ENCODE measurements at regions not wholly inside any gene's neighbourhood (a gene's known extent, or its start where the extent isn't known, plus 50 kb on each side); places are given as distances from the start of the nearest gene placed in this dataset.
A peak's percentile ranks its signal among the peaks of the same experiment; 100 is the strongest.

DNA sequence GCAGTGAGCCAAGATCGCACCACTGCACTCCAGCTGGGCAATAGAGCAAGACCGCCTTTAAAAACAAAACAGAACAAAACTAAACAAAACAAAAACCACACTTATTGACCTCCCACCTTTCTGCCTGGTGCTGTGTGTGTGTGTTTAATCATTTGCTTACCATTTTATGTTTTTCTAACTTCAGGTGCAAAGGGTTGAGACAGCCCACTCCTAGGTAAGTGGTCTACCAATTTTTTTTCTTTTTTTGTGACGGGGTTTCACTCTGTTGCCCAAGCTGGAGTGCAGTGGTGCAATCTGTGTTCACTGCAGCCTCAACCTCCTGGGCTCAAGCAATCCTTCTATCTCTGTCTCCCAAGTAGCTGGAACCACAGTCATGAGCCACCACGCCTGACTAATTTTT, 65.8 kb downstream of the SALL1 start:
- FAIRE-seq (no peak), DNase-seq (ENCODE audit: insufficient read length, low spot score) (no peak)
- TF ChIP-seq POLR2A (IDR thresholded peaks at IDR 0.05; ENCODE audit: low read depth, low read length) (no peak), TAF1 (IDR thresholded peaks at IDR 0.05; ENCODE audit: low read depth, low read length) (no peak), PAX5 (IDR thresholded peaks at IDR 0.05; ENCODE audit: insufficient read depth, low read length, severe bottlenecking) (no peak), POU2F2 (IDR thresholded peaks at IDR 0.05; ENCODE audit: low read depth, low read length) (no peak), SPI1 (IDR thresholded peaks at IDR 0.05; ENCODE audit: low read depth, low read length) (no peak), POLR2AphosphoS5 (IDR thresholded peaks at IDR 0.05; ENCODE audit: low read depth, low read length) (no peak)

DNA sequence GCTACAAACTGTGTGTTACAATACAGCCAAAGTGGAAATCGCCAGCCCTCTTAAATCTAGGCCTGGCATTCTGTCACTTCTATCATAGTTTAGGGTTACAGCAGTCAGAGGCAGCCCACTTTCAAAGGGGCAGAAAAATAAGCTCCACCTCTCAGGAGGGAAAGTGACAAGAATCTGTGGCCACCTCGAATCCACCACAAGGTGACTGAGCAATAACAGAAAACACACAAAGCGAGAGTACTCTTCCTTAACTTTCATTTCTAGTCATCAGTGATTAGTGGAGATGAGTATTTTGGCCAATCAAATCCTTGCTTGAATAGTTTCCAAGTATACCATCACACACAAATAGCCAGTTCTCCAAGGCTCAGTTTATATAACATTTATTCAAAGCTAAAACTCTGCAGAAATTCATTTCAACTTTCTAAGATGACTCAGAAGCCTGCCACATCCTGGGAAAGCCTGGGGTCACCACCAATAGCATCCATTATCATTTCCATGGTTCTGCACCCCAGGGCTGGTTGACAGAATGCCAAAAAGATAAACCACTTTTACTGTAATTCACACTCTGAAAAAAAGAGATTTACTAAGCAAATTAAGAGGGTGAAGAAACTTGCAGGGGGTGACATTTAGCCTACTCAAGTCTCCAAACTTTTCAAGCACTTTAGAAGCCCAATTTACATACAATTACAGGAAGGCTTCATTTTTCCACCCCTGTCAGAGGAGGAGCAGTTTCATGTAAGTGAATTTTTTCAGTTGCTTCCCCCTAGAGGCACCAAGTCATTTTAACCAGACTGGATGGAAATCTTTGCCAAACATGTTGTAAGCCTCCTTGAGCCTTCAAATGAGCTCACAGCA, 66.8 kb downstream of the SALL1 start:
- DNase-seq (ENCODE audit: insufficient read length, low spot score) (no peak), FAIRE-seq (no peak)
- no peak for TF ChIP-seq PAX5 (IDR thresholded peaks at IDR 0.05; ENCODE audit: insufficient read depth, low read length, severe bottlenecking)
- no peak for TF ChIP-seq POU2F2 (IDR thresholded peaks at IDR 0.05; ENCODE audit: low read depth, low read length)
- no peak for TF ChIP-seq POLR2AphosphoS5 (IDR thresholded peaks at IDR 0.05; ENCODE audit: low read depth, low read length)
- no peak for TF ChIP-seq TAF1 (IDR thresholded peaks at IDR 0.05; ENCODE audit: low read depth, low read length)
- TF ChIP-seq SPI1 (IDR thresholded peaks at IDR 0.05; ENCODE audit: low read depth, low read length) = no peak
- TF ChIP-seq POLR2A (IDR thresholded peaks at IDR 0.05; ENCODE audit: low read depth, low read length) = no peak

DNA sequence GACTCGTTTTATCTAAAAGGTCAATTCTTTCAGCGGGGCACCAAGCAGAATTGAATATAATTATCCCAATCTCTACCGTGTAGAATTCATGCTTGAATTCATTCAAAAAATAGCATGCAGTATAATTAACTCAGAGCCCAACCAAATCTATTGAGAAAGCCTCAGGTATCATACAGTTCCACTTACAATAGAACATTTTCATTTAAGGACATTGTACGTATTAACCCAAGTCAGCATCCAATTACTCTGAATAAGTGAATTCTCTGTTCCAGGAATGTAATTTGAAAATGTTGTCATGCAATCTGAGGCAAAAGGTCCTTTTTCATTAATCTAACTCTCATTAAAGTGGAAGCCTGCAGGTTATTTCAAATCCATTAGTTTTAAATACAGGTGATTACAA, 78.5 kb downstream of the SALL1 start:
- FAIRE-seq = no peak
- DNase-seq (ENCODE audit: insufficient read length, low spot score) = no peak

DNA sequence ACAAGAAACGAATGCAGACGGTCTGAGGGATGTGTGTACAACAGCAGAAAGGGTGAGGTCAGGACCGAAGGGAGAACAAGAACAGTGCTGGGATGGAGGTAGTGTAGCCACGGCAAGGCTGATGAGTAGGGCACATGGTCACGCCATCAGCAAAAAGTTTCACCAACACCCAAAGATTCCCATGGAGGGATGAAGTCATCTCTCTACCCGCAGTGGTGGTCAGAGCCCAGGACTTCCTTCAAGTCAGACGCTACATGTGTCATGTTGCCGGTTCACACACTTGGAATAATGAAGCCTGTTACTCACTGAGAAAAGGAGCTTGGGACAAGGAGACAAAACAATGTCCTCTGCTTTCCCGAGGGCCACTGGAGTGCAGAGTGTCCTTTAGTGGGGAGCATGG, 79.7 kb downstream of the SALL1 start:
- FAIRE-seq (no peak), DNase-seq (ENCODE audit: insufficient read length, low spot score) (no peak)
- TF ChIP-seq POLR2A (IDR thresholded peaks at IDR 0.05; ENCODE audit: low read depth, low read length) (no peak), PAX5 (IDR thresholded peaks at IDR 0.05; ENCODE audit: insufficient read depth, low read length, severe bottlenecking) (no peak), POU2F2 (IDR thresholded peaks at IDR 0.05; ENCODE audit: low read depth, low read length) (no peak), SPI1 (IDR thresholded peaks at IDR 0.05; ENCODE audit: low read depth, low read length) (no peak), TAF1 (IDR thresholded peaks at IDR 0.05; ENCODE audit: low read depth, low read length) (no peak), POLR2AphosphoS5 (IDR thresholded peaks at IDR 0.05; ENCODE audit: low read depth, low read length) (no peak)

More for the DNA sequence above, 78.5 kb downstream of the SALL1 start:
- TF ChIP-seq POLR2A (IDR thresholded peaks at IDR 0.05; ENCODE audit: low read depth, low read length) (no peak), SPI1 (IDR thresholded peaks at IDR 0.05; ENCODE audit: low read depth, low read length) (no peak), POLR2AphosphoS5 (IDR thresholded peaks at IDR 0.05; ENCODE audit: low read depth, low read length) (no peak), POU2F2 (IDR thresholded peaks at IDR 0.05; ENCODE audit: low read depth, low read length) (no peak), PAX5 (IDR thresholded peaks at IDR 0.05; ENCODE audit: insufficient read depth, low read length, severe bottlenecking) (no peak), TAF1 (IDR thresholded peaks at IDR 0.05; ENCODE audit: low read depth, low read length) (no peak)

DNA sequence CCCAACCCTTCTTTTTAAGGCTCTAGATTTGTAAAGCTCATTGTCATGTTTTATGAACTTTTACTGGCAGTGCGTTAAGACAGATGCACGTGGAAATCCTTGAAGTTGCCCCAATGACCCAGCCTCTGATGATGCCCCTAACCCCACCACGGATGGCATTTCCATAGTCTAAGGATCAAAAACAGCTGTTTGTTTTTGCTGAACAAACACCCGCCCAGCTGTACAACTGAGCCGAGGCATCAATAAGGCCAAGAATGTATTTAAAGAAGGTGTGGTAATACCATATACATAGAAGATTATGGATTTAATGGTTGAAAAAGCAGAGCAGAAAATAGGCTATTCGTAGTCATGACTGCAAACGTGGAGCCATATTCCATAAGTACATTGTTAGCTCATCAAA, 83.7 kb downstream of the SALL1 start:
- TF ChIP-seq SPI1 (IDR thresholded peaks at IDR 0.05; ENCODE audit: low read depth, low read length) (no peak), POLR2AphosphoS5 (IDR thresholded peaks at IDR 0.05; ENCODE audit: low read depth, low read length) (no peak), POU2F2 (IDR thresholded peaks at IDR 0.05; ENCODE audit: low read depth, low read length) (no peak), POLR2A (IDR thresholded peaks at IDR 0.05; ENCODE audit: low read depth, low read length) (no peak), PAX5 (IDR thresholded peaks at IDR 0.05; ENCODE audit: insufficient read depth, low read length, severe bottlenecking) (no peak)
- FAIRE-seq (no peak), DNase-seq (ENCODE audit: insufficient read length, low spot score) (no peak)

DNA sequence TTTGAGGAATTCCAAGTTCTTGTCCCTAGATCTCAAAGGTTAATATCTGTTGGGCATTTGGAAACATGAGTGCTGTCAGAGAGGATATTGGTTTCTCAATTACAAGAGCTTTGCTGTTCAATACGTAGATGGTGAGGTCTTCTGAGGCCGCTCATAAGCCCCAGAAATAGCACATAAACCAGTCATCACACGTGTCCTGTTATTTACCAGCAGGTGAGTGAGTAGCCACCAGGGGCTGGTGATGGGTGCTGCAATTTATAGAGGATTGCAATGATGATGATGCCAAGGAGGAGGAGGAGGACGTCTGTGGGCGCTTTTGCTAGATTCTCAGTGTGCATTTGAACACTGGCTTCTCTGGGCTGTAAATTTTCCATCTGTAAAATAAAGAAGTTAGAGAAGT, 89.0 kb downstream of the SALL1 start:
- FAIRE-seq (no peak), DNase-seq (ENCODE audit: insufficient read length, low spot score) (no peak)
- TF ChIP-seq POLR2A (IDR thresholded peaks at IDR 0.05; ENCODE audit: low read depth, low read length) = no peak
- no peak for TF ChIP-seq PAX5 (IDR thresholded peaks at IDR 0.05; ENCODE audit: insufficient read depth, low read length, severe bottlenecking)
- no peak for TF ChIP-seq SPI1 (IDR thresholded peaks at IDR 0.05; ENCODE audit: low read depth, low read length)
- TF ChIP-seq TAF1 (IDR thresholded peaks at IDR 0.05; ENCODE audit: low read depth, low read length) = no peak
- TF ChIP-seq POLR2AphosphoS5 (IDR thresholded peaks at IDR 0.05; ENCODE audit: low read depth, low read length) = no peak
- TF ChIP-seq POU2F2 (IDR thresholded peaks at IDR 0.05; ENCODE audit: low read depth, low read length) = no peak

DNA sequence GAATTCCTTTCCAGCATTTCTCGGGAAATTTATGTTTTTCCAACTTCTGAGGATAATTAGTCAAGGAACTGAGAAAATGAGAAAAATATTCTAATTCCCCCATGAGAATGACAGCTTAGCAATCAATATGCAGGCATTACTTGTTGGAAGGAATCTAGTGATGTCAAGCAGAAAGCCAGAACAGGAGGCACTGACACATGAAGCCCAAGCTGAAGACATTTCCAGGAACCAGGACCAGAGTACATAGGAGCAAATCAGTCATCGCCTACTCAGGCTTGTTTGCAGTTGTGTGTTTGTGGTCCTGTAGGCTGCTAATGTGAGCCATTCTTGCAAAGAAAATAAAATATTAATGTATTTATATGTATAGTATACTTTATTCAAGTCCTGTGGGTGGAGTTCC, 89.7 kb downstream of the SALL1 start:
- DNase-seq (ENCODE audit: insufficient read length, low spot score) (no peak), FAIRE-seq (no peak)
- TF ChIP-seq POLR2AphosphoS5 (IDR thresholded peaks at IDR 0.05; ENCODE audit: low read depth, low read length) = no peak
- no peak for TF ChIP-seq POLR2A (IDR thresholded peaks at IDR 0.05; ENCODE audit: low read depth, low read length)
- TF ChIP-seq SPI1 (IDR thresholded peaks at IDR 0.05; ENCODE audit: low read depth, low read length) = no peak
- TF ChIP-seq TAF1 (IDR thresholded peaks at IDR 0.05; ENCODE audit: low read depth, low read length) = no peak
- no peak for TF ChIP-seq PAX5 (IDR thresholded peaks at IDR 0.05; ENCODE audit: insufficient read depth, low read length, severe bottlenecking)
- no peak for TF ChIP-seq POU2F2 (IDR thresholded peaks at IDR 0.05; ENCODE audit: low read depth, low read length)

DNA sequence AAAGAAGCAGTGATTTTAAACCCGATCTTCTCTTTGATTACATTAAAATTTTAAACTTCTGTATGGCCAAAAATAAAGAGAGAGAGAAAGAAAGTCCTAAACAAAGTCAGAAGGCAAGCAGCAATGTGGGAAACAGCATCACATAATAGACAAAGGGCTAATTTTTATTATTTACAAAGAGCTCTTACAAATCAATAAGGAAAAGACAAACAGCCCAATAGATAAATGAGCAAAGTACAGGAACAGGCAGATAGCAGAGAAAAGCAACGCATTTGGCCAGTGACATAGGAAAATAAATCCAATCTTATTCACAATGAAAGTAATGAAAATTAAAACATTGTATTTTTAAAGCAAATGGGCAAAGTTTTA, 93.1 kb downstream of the SALL1 start:
- TF ChIP-seq POU2F2 (IDR thresholded peaks at IDR 0.05; ENCODE audit: low read depth, low read length) = no peak
- FAIRE-seq (no peak), DNase-seq (ENCODE audit: insufficient read length, low spot score) (no peak)

DNA sequence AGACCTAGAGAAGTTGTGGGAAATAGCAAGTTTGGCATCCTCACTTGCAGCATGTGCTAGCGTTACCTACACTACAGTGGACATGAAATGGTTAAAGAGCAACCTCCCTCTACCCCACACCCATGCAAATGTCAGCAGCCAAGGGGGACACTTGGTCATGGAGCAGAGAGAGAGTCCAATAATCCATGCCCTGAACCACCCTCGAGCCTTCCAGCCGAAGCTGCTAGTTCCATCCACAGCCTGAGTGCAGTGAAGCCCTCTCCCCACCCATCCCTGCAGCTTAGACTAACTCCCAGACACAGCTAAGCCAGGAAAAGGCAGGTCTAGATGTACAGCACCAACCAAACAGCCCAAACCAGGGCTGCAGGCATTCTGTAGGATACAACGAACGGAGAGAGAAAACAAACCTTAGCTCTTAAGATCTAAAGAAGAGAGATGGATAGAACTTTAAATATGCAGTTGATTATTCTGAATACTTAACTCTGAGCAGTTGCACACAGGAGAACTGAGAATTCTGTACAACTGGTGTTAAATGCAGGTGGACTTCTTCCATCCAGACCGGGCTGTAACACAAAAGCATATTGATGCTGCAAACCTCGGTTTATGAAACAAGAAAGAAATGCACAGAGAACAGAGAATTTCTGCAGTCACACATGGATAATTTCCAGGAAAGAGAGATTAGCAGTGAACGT, 93.8 kb downstream of the SALL1 start:
- TF ChIP-seq POU2F2 (IDR thresholded peaks at IDR 0.05; ENCODE audit: low read depth, low read length) (no peak), POLR2AphosphoS5 (IDR thresholded peaks at IDR 0.05; ENCODE audit: low read depth, low read length) (no peak), TAF1 (IDR thresholded peaks at IDR 0.05; ENCODE audit: low read depth, low read length) (no peak), POLR2A (IDR thresholded peaks at IDR 0.05; ENCODE audit: low read depth, low read length) (no peak), PAX5 (IDR thresholded peaks at IDR 0.05; ENCODE audit: insufficient read depth, low read length, severe bottlenecking) (no peak), SPI1 (IDR thresholded peaks at IDR 0.05; ENCODE audit: low read depth, low read length) (no peak)
- FAIRE-seq (peak; percentile 31), DNase-seq (ENCODE audit: insufficient read length, low spot score) (no peak)
